Progenitor cell of endocrine pancreas (in vitro differentiated cells): ENCODE measurements at regions not wholly inside any gene's neighbourhood (a gene's known extent, or its start where the extent isn't known, plus 50 kb on each side); places are given as distances from the start of the nearest gene placed in this dataset.

Source experiments
- DNase-seq: peaks from one replicate; pipeline ENCODE4 v3.0.0; 2021; ENCODE audit warnings: low spot score; ENCODE audit not compliant: unreplicated experiment
- H3K27ac Mint-ChIP-seq: 2 replicates; pipeline ENCODE4 v1.8.0; 2021; ENCODE audit warnings: mild to moderate bottlenecking, moderate library complexity, mixed read lengths
- H3K27me3 Mint-ChIP-seq: 2 replicates; pipeline ENCODE4 v1.8.0; 2021; ENCODE audit warnings: mixed read lengths
- H3K36me3 Mint-ChIP-seq: 2 replicates; pipeline ENCODE4 v1.8.0; 2022; ENCODE audit warnings: mixed read lengths; ENCODE audit not compliant: insufficient read depth
- H3K4me1 Mint-ChIP-seq: 2 replicates; pipeline ENCODE4 v1.8.0; 2021; ENCODE audit warnings: low read depth, mixed read lengths
- H3K4me3 Mint-ChIP-seq: 2 replicates; pipeline ENCODE4 v1.8.0; 2021; ENCODE audit warnings: low read depth, mild to moderate bottlenecking, moderate library complexity, mixed read lengths
- H3K9me3 Mint-ChIP-seq: 2 replicates; pipeline ENCODE4 v1.8.0; 2021; ENCODE audit warnings: low read depth, mixed read lengths
- CTCF ChIP-seq: fragments of 200-600 bp; sonication (generic); IDR thresholded peaks from one replicate; pipeline ENCODE4 v1.5.0; 2021; ENCODE audit warnings: antibody characterized with exemption, mild to moderate bottlenecking; ENCODE audit not compliant: unreplicated experiment

GRCh38 chr5:13278811-13279210, 665.7 kb downstream of the DNAH5 start:
- no peak for DNase-seq
- H3K27me3 Mint-ChIP-seq = no peaks in the 10 kb centered on the region
- H3K27ac Mint-ChIP-seq = no peak overlapping the region
- H3K4me1 Mint-ChIP-seq = peaks cover 2% of the 10 kb centered on the region
- H3K9me3 Mint-ChIP-seq = peaks cover 3% of the 10 kb centered on the region
- no peaks in the 10 kb centered on the region for H3K36me3 Mint-ChIP-seq
- TF ChIP-seq CTCF = no peak
- no peak overlapping the region for H3K4me3 Mint-ChIP-seq

GRCh38 chr5:13278148-13278547, 666.3 kb downstream of the DNAH5 start:
- Mint-ChIP-seq H3K36me3 (no peaks in the 10 kb centered on the region), H3K4me1 (peaks cover 2% of the 10 kb centered on the region), H3K4me3 (no peak overlapping the region), H3K9me3 (peaks cover 3% of the 10 kb centered on the region), H3K27me3 (no peaks in the 10 kb centered on the region), H3K27ac (no peak overlapping the region)
- peak; percentile 43 for TF ChIP-seq CTCF
- no peak for DNase-seq

GRCh38 chr5:13276156-13276555, 668.3 kb downstream of the DNAH5 start:
- Mint-ChIP-seq H3K27ac (no peak overlapping the region), H3K4me3 (no peak overlapping the region), H3K36me3 (no peaks in the 10 kb centered on the region), H3K9me3 (peaks cover 3% of the 10 kb centered on the region), H3K27me3 (no peaks in the 10 kb centered on the region), H3K4me1 (peaks cover 2% of the 10 kb centered on the region)
- no peak for TF ChIP-seq CTCF
- DNase-seq = no peak

GRCh38 chr5:13263701-13264100, 680.8 kb downstream of the DNAH5 start:
- Mint-ChIP-seq H3K27me3 (no peaks in the 10 kb centered on the region), H3K4me1 (no peaks in the 10 kb centered on the region), H3K27ac (no peak overlapping the region), H3K36me3 (no peaks in the 10 kb centered on the region), H3K9me3 (peaks cover 6% of the 10 kb centered on the region), H3K4me3 (no peak overlapping the region)
- DNase-seq = no peak
- TF ChIP-seq CTCF = no peak

GRCh38 chr5:13253111-13253510, 691.4 kb downstream of the DNAH5 start:
- H3K36me3 Mint-ChIP-seq = no peaks in the 10 kb centered on the region
- peaks cover 6% of the 10 kb centered on the region for H3K4me1 Mint-ChIP-seq
- DNase-seq = no peak
- H3K27me3 Mint-ChIP-seq = no peaks in the 10 kb centered on the region
- no peak overlapping the region for H3K27ac Mint-ChIP-seq
- H3K9me3 Mint-ChIP-seq = peaks cover 3% of the 10 kb centered on the region
- TF ChIP-seq CTCF = no peak
- no peak overlapping the region for H3K4me3 Mint-ChIP-seq
